Left cardiac atrium (tissue), 4 donors: ENCODE measurements at regions not wholly inside any gene's neighbourhood (a gene's known extent, or its start where the extent isn't known, plus 50 kb on each side); places are given as distances from the start of the nearest gene placed in this dataset.

Experiments used
- ATAC-seq, 2 donors: fragments of 200-7000 bp; cut with Tn5 transposase; one replicate each; pipeline ENCODE4 v1.9.1; 2020; ENCODE audit warnings: mild to moderate bottlenecking in 2 of 2, moderate library complexity in 2 of 2
- DNase-seq: peaks from one replicate; pipeline ENCODE4 v3.0.0-alpha.2; 2020
- intact Hi-C, 2 donors: fragments of 100-400 bp; cut with DNase I; formaldehyde crosslinking; loops; one replicate each; pipeline versions ENCODE4 v1.14.1 to v1.15.1; 2022 to 2023
- donor health status: DM: no; HTN: yes; CAD: no.
- donor health status: DM: no; HTN: yes; CAD: no; lungs with severe emphysema.
- donor health status: DM: yes; HTN: yes; CAD: no.
- donor health status: Dilated cardiomyopathy.

DNA sequence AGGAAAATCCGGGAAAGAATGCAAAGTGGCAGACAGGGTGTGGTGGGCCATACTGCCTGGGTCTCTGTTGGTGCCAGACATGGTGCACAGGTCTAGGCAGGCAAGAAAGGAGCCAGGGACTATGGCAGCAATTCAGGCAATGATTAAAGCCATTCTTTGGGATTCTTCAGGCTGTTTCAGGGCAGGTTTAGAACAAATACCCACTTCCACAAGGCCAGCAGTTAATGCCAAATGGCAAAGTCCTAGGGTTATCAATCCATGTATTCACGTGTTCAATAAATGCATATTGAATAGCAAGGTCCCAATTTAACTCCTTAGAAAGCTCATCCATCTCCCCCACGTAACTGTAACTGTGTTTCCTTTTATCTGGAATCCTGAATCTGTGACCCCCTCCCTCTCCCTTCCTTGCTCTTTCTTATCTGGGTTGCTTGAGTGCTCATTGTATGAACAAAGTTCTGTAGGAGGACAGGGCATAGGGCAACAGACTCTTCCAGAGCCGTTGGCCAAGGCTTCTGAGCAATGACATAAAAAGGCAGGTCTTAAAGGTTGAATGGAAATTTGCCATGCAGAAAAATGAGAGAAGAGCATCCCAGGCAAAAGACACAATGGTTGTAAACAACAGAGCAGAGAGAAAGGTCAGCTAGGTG lies 146.8 kb upstream of the KLHL29 start:
- intact Hi-C loops: no loop called here
- no peak for DNase-seq
- no peak for ATAC-seq

DNA sequence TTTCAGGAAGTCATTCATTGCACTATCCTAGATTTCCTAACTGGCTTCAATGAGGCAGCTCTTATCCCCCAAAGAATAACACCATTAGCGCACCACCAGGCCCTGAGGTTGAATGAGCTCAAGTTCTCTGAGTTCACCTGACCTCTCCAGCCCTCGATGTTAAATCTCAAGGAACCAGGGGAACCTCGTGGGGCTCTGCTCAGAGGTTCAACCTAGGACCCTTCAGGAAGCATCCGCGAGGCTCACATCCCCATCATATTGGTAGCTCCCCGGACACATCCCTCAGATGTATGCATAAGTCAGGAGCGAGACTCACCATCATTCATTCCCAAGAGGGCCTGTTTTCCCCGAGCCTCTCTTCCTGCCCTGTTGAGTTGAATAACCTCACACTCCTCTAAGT lies 145.6 kb upstream of the KLHL29 start:
- ATAC-seq (no peak), DNase-seq (no peak)
- intact Hi-C loops: no loop called here

- peak in 1 of 2 donors; percentile 49 for ATAC-seq
- no peak for DNase-seq
- intact Hi-C loops: no loop called here
Measured at GRCh38 chr2:23241121-23241520, 143.9 kb upstream of the KLHL29 start.

DNA sequence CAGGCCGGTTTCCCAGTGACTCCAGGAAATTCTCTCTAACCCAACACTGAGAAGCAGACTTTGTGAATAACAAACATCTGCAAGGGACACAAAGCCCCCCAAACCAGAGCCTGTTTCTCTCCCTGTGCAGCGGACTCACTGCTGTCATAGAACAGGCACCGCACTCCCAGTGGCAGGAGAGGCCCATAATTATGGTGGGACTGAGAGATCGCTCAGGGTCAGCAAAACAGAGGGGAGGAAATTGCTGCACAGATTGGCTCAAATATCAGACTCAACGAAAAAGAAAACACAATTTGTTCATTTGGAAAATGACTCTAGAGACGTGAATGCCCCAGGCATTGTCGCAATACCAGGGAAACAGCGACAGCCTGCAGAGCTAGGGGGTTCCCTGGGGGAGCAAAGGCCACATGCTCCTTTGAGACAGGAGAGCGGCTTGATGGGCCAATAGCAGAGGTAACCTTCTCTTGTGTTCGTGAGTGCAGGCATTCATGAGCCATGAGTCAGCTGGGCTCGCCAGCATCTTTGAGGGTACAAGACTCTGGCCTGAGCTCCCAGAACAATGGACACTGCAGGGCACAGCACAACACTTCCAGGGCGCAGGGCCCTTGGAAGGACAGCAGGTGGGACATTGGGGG lies 143.3 kb upstream of the KLHL29 start:
- ATAC-seq: no peak
- intact Hi-C loops: no loop called here
- DNase-seq: no peak

- ATAC-seq: peak in 1 of 2 donors; percentile 57
- intact Hi-C loops: no loop called here
- no peak for DNase-seq
Measured at GRCh38 chr2:23243073-23243659, 141.8 kb upstream of the KLHL29 start.

GRCh38 chr2:23244617-23245016 lies 140.4 kb upstream of the KLHL29 start:
- ATAC-seq (no peak), DNase-seq (no peak)
- intact Hi-C loops: no loop called here

DNA sequence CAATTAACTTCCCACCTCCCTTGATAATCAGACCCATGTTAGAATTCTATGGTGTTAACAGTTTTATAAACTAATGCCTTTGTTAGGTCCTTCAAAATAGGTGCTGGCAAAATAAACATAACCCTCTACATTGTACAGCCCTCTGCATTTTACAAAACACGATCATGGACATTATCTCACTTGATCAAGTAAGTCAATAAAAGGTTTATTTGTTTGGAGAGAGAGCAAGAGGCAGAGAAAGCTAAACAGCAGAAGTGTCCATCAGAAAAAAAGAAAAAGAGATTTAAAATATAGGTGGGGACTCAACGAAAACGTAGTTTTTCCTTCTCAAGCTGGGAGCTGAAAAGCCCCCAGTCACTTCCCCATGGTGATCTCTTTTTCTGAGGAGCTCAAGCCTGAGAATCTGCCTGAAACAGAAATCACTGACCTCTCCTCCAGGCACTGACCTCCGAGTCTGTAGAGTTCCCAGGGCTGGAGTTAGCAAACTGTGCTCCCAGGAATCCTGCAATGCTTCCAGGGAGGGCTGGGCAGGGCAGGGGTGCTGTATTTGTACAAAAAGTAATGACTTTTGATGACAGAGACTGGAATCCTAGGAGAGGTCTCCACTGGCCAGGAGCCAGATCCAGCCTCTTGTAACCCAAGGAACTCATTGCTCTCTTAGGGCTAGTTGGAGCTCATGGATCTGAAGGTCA lies 137.8 kb upstream of the KLHL29 start:
- ATAC-seq (no peak), DNase-seq (no peak)
- intact Hi-C loops: no loop called here

GRCh38 chr2:23248667-23249066 lies 136.3 kb upstream of the KLHL29 start:
- intact Hi-C loops: no loop called here

GRCh38 chr2:23249348-23249747 lies 135.6 kb upstream of the KLHL29 start:
- intact Hi-C loops: no loop called here
- ATAC-seq (peak; percentile 69 to 77), DNase-seq (peak; percentile 48)

More at GRCh38 chr2:23248667-23249066, 136.3 kb upstream of the KLHL29 start:
- DNase-seq (no peak), ATAC-seq (no peak)

DNA sequence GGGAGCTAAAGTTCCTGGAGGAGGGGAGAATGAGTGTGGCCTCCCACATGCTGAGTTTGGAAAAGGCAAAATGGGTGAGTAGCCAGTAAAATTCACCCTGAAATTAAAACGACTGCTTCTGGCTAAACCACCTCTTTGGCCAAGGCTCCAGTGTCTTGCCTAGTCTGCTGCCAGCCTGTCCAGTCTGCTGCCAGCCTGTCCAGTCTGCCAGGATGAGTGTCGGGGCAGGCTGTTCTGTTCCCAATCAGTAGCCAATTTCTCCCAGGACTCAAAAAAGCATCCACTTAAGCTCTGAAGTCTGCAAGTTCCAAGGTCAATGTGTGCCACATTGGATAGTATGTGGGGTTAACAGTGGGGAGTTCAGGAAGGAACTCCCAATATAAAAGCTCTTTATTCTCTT lies 134.6 kb upstream of the KLHL29 start:
- intact Hi-C loops: no loop called here

GRCh38 chr2:23256643-23257042 lies 128.3 kb upstream of the KLHL29 start:
- intact Hi-C loops: no loop called here
- no peak for ATAC-seq

More for the DNA sequence above, 134.6 kb upstream of the KLHL29 start:
- no peak for DNase-seq
- ATAC-seq: peak; percentile 75 to 91

DNA sequence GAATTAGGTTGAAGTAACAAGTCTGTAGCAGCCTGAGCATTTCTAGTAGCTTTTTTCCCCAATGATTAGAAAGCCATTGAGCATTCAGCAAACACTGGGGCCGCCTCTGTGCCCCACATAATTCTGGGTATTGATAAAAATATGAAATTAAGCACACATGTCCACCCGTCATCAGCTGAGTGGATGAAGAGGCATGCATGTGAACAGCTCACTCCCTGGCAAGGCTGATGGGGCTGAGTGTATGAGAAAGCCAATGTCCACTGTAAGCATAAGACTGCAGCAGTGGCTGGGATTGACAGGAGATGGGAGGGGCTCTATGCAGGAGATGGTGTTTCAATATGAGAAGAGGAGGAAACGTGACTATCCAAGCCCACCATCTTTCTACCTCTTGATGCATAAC lies 124.4 kb upstream of the KLHL29 start:
- DNase-seq (no peak), ATAC-seq (no peak)
- intact Hi-C loops: no loop called here

More at GRCh38 chr2:23256643-23257042, 128.3 kb upstream of the KLHL29 start:
- no peak for DNase-seq

- no peak for ATAC-seq
Measured at GRCh38 chr2:23268467-23269263, 116.3 kb upstream of the KLHL29 start.

DNA sequence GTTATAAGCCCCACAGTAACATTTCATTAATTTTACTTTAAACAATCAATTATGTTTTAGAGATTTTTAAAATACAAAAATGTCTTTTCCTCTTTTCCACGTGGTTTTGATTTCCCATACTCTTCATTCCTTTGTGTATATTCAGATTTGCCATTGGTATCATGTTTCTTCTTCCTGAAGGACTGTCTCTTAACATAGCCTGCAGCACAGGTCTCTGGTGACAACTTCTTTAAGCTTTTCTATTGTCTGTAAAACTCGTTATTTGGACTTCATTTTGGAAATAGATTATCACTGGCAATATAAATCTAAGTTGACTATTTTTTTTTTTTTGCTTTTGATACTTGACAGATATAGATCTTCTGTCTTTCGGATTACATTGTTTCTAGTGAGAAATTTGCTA lies 115.2 kb upstream of the KLHL29 start:
- no peak for ATAC-seq
- no peak for DNase-seq
- intact Hi-C loops: no loop called here

More at GRCh38 chr2:23268467-23269263, 116.3 kb upstream of the KLHL29 start:
- intact Hi-C loops: no loop called here
- DNase-seq: no peak

DNA sequence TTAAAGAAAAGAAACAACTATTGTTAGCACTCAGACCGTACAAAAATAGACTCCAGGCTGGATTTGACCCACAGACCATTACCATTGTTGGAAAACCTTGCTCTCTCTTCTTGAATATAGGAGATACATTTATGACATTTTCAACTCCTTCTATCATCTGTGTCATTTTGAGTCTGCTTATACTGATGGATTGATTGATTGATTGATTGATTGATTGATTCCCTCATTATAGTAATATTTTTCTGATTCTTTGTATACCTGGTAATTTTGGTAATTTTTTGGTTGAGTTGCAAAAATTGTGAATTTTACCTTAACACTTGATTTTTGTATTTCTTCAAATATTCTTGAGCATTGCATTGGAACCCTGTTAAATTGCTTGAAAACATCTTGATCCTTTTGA lies 114.2 kb upstream of the KLHL29 start:
- intact Hi-C loops: no loop called here
- ATAC-seq: no peak
- DNase-seq: no peak

DNA sequence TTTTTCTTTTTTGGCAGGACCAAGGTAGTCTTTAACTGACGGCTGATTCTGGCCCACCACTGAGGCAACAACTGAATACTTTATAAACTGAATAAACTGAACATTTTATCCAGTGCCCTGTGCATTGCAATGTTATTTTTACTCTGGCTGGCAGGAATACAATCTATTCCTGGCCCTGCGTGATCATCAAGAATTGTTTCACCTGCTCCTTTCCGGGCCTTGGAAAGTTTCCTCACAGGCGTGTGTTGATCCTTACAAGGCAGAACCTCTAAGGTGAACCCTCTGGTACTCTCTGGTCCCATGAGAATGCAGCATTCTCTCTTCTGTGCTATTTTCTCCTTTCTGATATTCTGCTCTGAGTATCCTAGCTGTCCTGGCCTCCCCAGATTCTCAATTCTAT lies 113.7 kb upstream of the KLHL29 start:
- intact Hi-C loops: no loop called here
- ATAC-seq: no peak
- no peak for DNase-seq

- ATAC-seq (no peak), DNase-seq (no peak)
- intact Hi-C loops: no loop called here
Measured at GRCh38 chr2:23273786-23274185, 111.2 kb upstream of the KLHL29 start.

GRCh38 chr2:23280401-23280800 lies 104.6 kb upstream of the KLHL29 start:
- ATAC-seq (no peak), DNase-seq (no peak)
- intact Hi-C loops: no loop called here

DNA sequence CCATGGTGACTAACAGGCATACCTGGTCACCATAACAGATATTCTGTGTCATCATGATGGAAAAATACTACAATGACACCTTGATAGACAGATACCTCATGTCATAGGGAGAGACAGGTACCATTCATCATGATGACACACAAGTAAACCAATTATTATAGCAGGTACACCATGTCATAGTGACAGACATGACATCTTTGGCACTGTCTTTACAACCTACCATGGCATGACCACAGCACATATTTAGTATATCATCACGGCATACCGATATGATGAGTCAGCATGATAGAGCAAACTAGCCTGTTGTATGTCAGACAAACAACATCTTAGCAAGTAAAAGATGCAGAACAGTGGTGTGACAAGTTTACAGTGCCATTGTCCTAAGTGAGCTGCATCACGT lies 101.3 kb upstream of the KLHL29 start:
- intact Hi-C loops: no loop called here
- ATAC-seq (no peak), DNase-seq (no peak)
